Mesendoderm (in vitro differentiated cells): ENCODE measurements at regions not wholly inside any gene's neighbourhood (a gene's known extent, or its start where the extent isn't known, plus 50 kb on each side); places are given as distances from the start of the nearest gene placed in this dataset.

Experiments
- DNase-seq: peaks from one replicate; pipeline ENCODE4 v3.0.0; 2013
- H2AK5ac ChIP-seq: 2 replicates; pipeline ENCODE4 v1.6.1; 2013; ENCODE audit warnings: low read length, inconsistent platforms
- H2BK120ac ChIP-seq: 2 replicates; pipeline ENCODE4 v1.6.1; 2013; ENCODE audit warnings: low read depth, mild to moderate bottlenecking, low read length, moderate library complexity, mixed read lengths
- H2BK15ac ChIP-seq: replicated peaks from 2 replicates; pipeline ENCODE4 v1.6.1; 2013; ENCODE audit warnings: low read depth, mild to moderate bottlenecking, moderate library complexity
- H2BK5ac ChIP-seq: 2 replicates; pipeline ENCODE4 v1.6.1; 2013; ENCODE audit warnings: low read length, inconsistent platforms
- H3K18ac ChIP-seq: 2 replicates; pipeline ENCODE4 v1.6.1; 2013; ENCODE audit warnings: mild to moderate bottlenecking, low read length, mixed read lengths
- H3K23ac ChIP-seq: one replicate; pipeline ENCODE4 v1.6.1; 2013; ENCODE audit warnings: low read length
- H3K27ac ChIP-seq: 2 replicates; pipeline ENCODE4 v1.5.1; 2013; ENCODE audit warnings: low read depth, mild to moderate bottlenecking, inconsistent platforms, low read length, moderate library complexity
- H3K27me3 ChIP-seq: 2 replicates; pipeline ENCODE4 v1.6.1; 2013; ENCODE audit warnings: low read length, control low read depth, mild to moderate bottlenecking, inconsistent platforms; ENCODE audit not compliant: insufficient read depth, poor library complexity
- H3K36me3 ChIP-seq: 2 replicates; pipeline ENCODE4 v1.6.1; 2013; ENCODE audit warnings: low read length, inconsistent platforms; ENCODE audit not compliant: control insufficient read depth, insufficient read depth
- H3K4ac ChIP-seq: one replicate; pipeline ENCODE4 v1.6.1; 2013; ENCODE audit warnings: low read depth, mild to moderate bottlenecking, low read length, moderate library complexity
- H3K4me1 ChIP-seq: 2 replicates; pipeline ENCODE4 v1.6.1; 2013; ENCODE audit warnings: low read depth, low read length, inconsistent platforms; ENCODE audit not compliant: control insufficient read depth
- H3K4me2 ChIP-seq: 2 replicates; pipeline ENCODE4 v1.6.1; 2013; ENCODE audit warnings: low read length
- H3K4me3 ChIP-seq: 2 replicates; pipeline ENCODE4 v1.5.1; 2013; ENCODE audit warnings: mild to moderate bottlenecking, low read length
- H3K56ac ChIP-seq: one replicate; pipeline ENCODE4 v1.6.1; 2013; ENCODE audit warnings: low read length
- H3K79me1 ChIP-seq: 2 replicates; pipeline ENCODE4 v1.6.1; 2013; ENCODE audit warnings: low read length, inconsistent platforms
- H3K79me2 ChIP-seq: 2 replicates; pipeline ENCODE4 v1.6.1; 2013; ENCODE audit warnings: mild to moderate bottlenecking, low read length; ENCODE audit not compliant: control insufficient read depth, insufficient read depth
- H3K9ac ChIP-seq: 2 replicates; pipeline ENCODE4 v1.6.1; 2013; ENCODE audit warnings: low read length, inconsistent platforms
- H4K5ac ChIP-seq: one replicate; pipeline ENCODE4 v1.6.1; 2013; ENCODE audit warnings: low read length
- H4K8ac ChIP-seq: one replicate; pipeline ENCODE4 v1.6.1; 2013; ENCODE audit warnings: low read depth, mild to moderate bottlenecking, control low read depth, low read length, moderate library complexity
- WGBS: extraction: QIAGEN DNeasy Blood & Tissue Kit; methylation state at CpG from one replicate; pipeline ENCODE4 v1.1.7; 2013; ENCODE audit warnings: low lambda C conversion rate, missing lambda C conversion rate; ENCODE audit not compliant: insufficient coverage; ENCODE audit errors: extremely low coverage; 5-methylcytosine and 5-hydroxymethylcytosine counted together

- Histone ChIP-seq H4K5ac (no peak overlapping the region), H3K36me3 (no peaks in the 10 kb centered on the region), H2BK120ac (no peak overlapping the region), H2BK15ac (no peak overlapping the region), H3K4me1 (peaks cover 4% of the 10 kb centered on the region), H3K4me2 (no peak overlapping the region), H3K79me2 (no peaks in the 10 kb centered on the region), H3K79me1 (no peaks in the 10 kb centered on the region), H3K9ac (no peak overlapping the region), H3K23ac (no peak overlapping the region), H3K27ac (no peak overlapping the region), H2AK5ac (no peak overlapping the region), H3K56ac (no peak overlapping the region), H3K18ac (no peak overlapping the region), H4K8ac (no peak overlapping the region), H3K27me3 (no peaks in the 10 kb centered on the region), H2BK5ac (no peak overlapping the region), H3K4me3 (no peak overlapping the region), H3K4ac (no peak overlapping the region)
- DNase-seq = no peak
- WGBS = no CpG with 5 or more reads among the region's 1 CpG
Measured at GRCh38 chr5:74378464-74378863, 262.1 kb downstream of the ENC1 start.

GRCh38 chr5:74376187-74376586 lies 264.3 kb downstream of the ENC1 start:
- H4K8ac ChIP-seq = no peak overlapping the region
- no peaks in the 10 kb centered on the region for H3K79me1 ChIP-seq
- H2BK15ac ChIP-seq = no peak overlapping the region
- no peak overlapping the region for H2BK5ac ChIP-seq
- H2AK5ac ChIP-seq = no peak overlapping the region
- no peak overlapping the region for H3K4me3 ChIP-seq
- H2BK120ac ChIP-seq = no peak overlapping the region
- no CpG with 5 or more reads among the region's 1 CpG for WGBS
- no peak overlapping the region for H3K9ac ChIP-seq
- peak; percentile 38 for DNase-seq
- no peak overlapping the region for H4K5ac ChIP-seq
- no peak overlapping the region for H3K4ac ChIP-seq
- H3K27me3 ChIP-seq = no peaks in the 10 kb centered on the region
- no peak overlapping the region for H3K18ac ChIP-seq
- no peak overlapping the region for H3K27ac ChIP-seq
- H3K36me3 ChIP-seq = no peaks in the 10 kb centered on the region
- no peak overlapping the region for H3K23ac ChIP-seq
- peaks cover 1% of the 10 kb centered on the region for H3K4me1 ChIP-seq
- no peak overlapping the region for H3K4me2 ChIP-seq
- H3K79me2 ChIP-seq = no peaks in the 10 kb centered on the region
- no peak overlapping the region for H3K56ac ChIP-seq

DNA sequence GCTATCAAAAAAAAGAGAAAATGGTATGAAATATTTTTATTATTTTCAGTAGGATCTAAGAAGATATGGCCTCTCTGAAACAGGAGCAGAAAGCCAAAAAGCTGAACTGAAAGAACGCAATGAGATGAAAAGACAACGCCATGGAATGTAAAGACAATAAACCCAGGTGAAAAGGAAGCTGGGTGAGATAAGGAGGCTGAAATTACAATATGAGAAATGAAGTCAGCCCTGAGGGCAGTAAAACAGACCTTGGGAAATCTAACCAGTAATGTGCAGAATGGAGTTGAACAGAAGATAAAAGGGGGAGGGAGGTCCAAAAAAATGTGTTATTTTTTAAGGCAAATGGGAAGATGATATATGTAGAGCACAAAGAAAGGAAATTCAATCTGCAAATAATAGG lies 265.3 kb downstream of the ENC1 start:
- Histone ChIP-seq H3K27me3 (no peaks in the 10 kb centered on the region), H2BK120ac (no peak overlapping the region), H3K36me3 (no peaks in the 10 kb centered on the region), H4K8ac (no peak overlapping the region), H4K5ac (no peak overlapping the region), H2AK5ac (no peak overlapping the region), H2BK15ac (no peak overlapping the region), H3K4me1 (peaks cover 1% of the 10 kb centered on the region), H3K18ac (no peak overlapping the region), H3K56ac (no peak overlapping the region), H3K4me3 (no peak overlapping the region), H3K27ac (no peak overlapping the region), H3K23ac (no peak overlapping the region), H3K79me2 (no peaks in the 10 kb centered on the region), H3K9ac (no peak overlapping the region), H3K79me1 (no peaks in the 10 kb centered on the region), H3K4ac (no peak overlapping the region), H2BK5ac (no peak overlapping the region), H3K4me2 (no peak overlapping the region)
- WGBS = no CpG with 5 or more reads among the region's 2 CpGs
- no peak for DNase-seq

DNA sequence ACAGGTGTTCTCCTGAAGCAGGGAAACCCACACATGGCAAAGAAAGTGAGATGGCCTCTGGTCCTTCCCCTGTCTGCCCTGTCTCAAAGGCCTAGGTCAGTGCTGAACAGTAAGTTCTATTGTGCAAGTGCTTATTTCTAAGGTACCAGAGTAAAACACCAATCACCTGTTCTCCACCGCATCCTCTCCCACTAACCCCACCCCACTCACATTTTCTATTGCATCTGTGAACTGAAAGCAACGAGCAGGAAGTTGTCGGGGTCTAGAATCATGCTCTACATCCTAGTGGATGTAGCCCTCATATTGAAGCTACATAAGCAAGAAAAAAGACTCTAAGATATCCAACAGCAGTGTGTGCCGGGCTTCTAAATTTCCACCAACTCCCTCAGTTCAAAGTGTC lies 265.9 kb downstream of the ENC1 start:
- no peak overlapping the region for H3K9ac ChIP-seq
- no peaks in the 10 kb centered on the region for H3K36me3 ChIP-seq
- H3K4ac ChIP-seq = no peak overlapping the region
- no peak overlapping the region for H4K5ac ChIP-seq
- no peak overlapping the region for H3K4me2 ChIP-seq
- no peak overlapping the region for H3K56ac ChIP-seq
- H2BK120ac ChIP-seq = no peak overlapping the region
- DNase-seq = no peak
- no peak overlapping the region for H3K23ac ChIP-seq
- peaks cover 1% of the 10 kb centered on the region for H3K4me1 ChIP-seq
- no peak overlapping the region for H2BK5ac ChIP-seq
- H3K4me3 ChIP-seq = no peak overlapping the region
- no peaks in the 10 kb centered on the region for H3K79me2 ChIP-seq
- H2BK15ac ChIP-seq = no peak overlapping the region
- WGBS = no CpG with 5 or more reads among the region's 4 CpGs
- H3K27me3 ChIP-seq = no peaks in the 10 kb centered on the region
- H3K27ac ChIP-seq = no peak overlapping the region
- no peak overlapping the region for H4K8ac ChIP-seq
- H2AK5ac ChIP-seq = no peak overlapping the region
- no peak overlapping the region for H3K18ac ChIP-seq
- H3K79me1 ChIP-seq = no peaks in the 10 kb centered on the region

GRCh38 chr5:74373076-74373475 lies 267.5 kb downstream of the ENC1 start:
- Histone ChIP-seq H2BK120ac (no peak overlapping the region), H3K79me1 (no peaks in the 10 kb centered on the region), H3K4ac (no peak overlapping the region), H2BK5ac (no peak overlapping the region), H3K18ac (no peak overlapping the region), H3K27me3 (no peaks in the 10 kb centered on the region), H3K36me3 (no peaks in the 10 kb centered on the region), H3K79me2 (no peaks in the 10 kb centered on the region), H2AK5ac (no peak overlapping the region), H3K27ac (no peak overlapping the region), H3K4me2 (no peak overlapping the region), H3K23ac (no peak overlapping the region), H3K56ac (no peak overlapping the region), H4K8ac (no peak overlapping the region), H2BK15ac (no peak overlapping the region), H3K4me1 (peaks cover 1% of the 10 kb centered on the region), H3K4me3 (no peak overlapping the region), H3K9ac (no peak overlapping the region), H4K5ac (no peak overlapping the region)
- no CpG with 5 or more reads among the region's 1 CpG for WGBS
- no peak for DNase-seq

DNA sequence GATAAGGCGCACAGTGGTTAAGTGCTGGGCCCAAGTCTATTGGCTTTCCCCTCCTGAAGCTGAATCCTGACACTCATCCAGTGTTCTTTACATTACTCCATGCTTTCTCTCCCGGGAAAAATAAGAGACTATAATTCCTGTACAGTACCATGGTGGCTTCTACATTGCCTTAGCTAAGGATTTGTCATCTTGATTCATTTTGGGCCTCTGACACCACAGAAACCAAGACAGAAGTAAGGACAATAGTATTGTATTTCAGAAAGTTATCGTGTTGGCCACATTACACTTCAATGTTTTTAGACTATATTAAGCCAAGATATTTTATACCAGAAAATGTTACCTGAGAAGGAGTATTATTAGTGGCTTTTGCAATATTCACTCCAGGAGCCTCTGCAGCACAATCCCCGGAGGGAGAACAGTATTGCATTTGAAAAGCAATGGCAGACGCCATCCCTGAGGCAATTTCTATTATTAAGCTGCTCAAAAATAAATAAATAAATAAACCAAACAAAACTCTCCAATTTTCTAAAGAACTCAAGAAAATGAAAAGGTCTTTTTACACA lies 267.9 kb downstream of the ENC1 start:
- Histone ChIP-seq H3K18ac (no peak overlapping the region), H2BK15ac (no peak overlapping the region), H3K4ac (no peak overlapping the region), H3K4me1 (peaks cover 1% of the 10 kb centered on the region), H3K27me3 (no peaks in the 10 kb centered on the region), H3K4me2 (no peak overlapping the region), H2AK5ac (no peak overlapping the region), H3K79me2 (no peaks in the 10 kb centered on the region), H3K27ac (no peak overlapping the region), H3K79me1 (no peaks in the 10 kb centered on the region), H3K23ac (no peak overlapping the region), H3K9ac (no peak overlapping the region), H4K5ac (no peak overlapping the region), H3K36me3 (no peaks in the 10 kb centered on the region), H2BK120ac (no peak overlapping the region), H3K4me3 (no peak overlapping the region), H3K56ac (no peak overlapping the region), H4K8ac (no peak overlapping the region), H2BK5ac (no peak overlapping the region)
- no CpG with 5 or more reads among the region's 5 CpGs for WGBS
- no peak for DNase-seq
